ENCODE measurements at regions not wholly inside any gene's neighbourhood (a gene's known extent, or its start where the extent isn't known, plus 50 kb on each side); places are given as distances from the start of the nearest gene placed in this dataset.

DNA sequence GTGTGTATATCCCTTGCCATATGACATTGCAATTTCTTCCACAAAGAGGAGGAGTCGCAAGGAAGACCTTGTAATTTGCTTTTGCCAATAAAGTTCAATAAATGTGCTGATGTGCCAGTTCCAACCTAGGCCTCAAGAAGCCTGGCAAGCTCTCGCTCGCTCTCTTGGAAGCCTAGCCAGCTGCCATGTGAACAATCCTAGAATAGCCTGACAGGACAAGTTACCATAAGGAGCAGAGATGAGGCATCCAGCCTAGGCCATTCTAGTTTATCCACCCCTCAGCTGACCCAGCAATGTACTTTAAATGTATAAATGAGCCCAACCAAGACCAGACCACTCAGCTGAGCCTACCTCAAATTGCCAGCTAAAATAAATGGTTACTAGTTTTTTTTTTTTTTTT lies 145.7 kb upstream of the QRFPR start:
- DNase-seq (ENCODE audit: low read depth in 2 of 2) = no peak

DNA sequence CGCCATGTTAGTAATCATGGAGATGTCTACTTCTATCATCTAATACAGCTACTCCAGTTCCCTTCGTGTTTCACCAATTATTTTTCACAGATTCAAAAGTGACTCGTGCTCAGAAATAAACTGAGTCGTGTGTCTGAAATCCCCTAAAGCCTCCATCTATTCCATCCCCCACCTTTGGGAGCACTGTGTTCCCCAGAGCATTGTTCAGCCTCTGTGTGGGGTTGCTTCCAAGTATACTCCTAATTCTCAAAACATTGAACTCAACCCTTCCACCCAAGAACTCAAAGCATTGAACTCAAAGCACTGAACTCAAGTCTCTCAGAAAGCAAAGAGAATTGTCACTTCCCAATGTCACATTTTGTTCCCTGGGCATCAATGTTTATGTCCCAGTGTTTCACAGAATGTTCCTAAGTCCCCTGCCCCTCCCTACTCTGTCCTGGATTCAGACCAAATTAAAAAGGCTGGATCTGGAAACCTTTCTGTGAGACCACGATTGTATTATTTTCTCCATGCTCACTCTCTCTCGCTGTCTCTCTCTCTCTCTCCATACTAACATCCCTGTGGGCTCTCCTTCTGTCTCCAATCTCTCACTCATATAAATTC lies 138.5 kb upstream of the QRFPR start:
- DNase-seq (ENCODE audit: low read depth in 2 of 2) = no peak

DNA sequence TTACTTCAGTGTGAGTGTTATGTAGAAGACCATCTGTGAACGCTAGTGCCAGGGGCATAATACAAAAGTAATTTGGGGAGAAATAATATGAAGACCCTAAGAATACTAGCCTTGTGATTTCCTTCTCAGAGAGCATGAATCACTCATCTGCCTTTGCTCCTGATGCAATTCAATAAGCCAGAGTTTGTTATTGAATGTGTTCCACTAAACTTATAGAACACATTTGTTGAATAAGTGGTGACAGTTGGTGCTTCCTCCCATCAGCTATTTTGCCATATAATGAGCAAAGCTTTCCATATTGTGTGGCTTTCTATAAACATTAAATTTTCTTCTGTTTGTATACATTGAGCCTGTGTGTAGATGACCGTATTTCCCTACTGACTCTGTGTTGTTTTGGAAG lies 136.4 kb upstream of the QRFPR start:
- DNase-seq (ENCODE audit: low read depth in 2 of 2) = no peak

DNA sequence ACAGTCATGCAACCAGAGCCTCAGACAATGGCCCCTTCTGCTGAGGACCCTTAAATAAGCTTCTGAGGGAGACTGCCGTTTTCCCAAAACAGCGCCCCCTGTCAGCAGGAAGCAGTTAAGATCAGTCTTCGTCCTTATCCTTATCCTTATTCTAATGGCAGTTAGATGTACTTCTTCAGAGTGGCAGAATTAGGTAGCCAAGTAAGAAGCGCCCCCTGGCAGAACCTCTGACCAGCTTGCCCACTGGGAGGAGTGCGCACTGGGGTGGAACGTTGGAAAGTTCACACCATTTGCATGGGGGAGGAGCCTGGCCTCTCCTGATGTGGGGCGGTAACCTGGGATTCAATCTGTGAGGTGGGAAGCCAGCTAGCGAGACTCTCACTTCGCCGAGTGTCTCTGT lies 133.6 kb upstream of the QRFPR start:
- DNase-seq (ENCODE audit: low read depth in 2 of 2) = no peak

DNA sequence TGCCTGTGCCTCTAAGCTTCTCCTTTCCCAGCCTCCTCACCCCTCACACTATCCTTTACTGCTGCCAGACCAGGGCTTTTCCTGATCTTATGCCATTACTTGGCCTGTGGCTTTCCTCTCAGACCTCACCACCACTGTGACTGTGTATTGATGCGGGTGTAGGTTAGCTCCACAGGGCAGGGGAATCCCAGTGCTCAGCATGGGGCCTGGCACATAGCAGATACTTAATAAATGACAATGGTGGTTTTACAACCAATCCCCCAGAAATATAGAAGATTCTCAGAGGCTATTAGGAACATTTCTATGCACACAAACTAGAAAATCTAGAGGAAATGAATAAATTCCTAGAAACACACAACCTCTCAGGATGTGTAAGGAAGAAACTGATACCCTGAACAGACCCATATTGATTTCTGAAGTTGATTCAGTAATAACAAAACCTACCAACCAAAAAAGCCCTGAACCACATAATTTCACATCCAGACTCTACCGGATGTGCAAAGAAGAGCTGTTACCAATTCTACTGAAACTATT lies 129.6 kb upstream of the QRFPR start:
- DNase-seq (ENCODE audit: low read depth in 2 of 2) = no peak

DNA sequence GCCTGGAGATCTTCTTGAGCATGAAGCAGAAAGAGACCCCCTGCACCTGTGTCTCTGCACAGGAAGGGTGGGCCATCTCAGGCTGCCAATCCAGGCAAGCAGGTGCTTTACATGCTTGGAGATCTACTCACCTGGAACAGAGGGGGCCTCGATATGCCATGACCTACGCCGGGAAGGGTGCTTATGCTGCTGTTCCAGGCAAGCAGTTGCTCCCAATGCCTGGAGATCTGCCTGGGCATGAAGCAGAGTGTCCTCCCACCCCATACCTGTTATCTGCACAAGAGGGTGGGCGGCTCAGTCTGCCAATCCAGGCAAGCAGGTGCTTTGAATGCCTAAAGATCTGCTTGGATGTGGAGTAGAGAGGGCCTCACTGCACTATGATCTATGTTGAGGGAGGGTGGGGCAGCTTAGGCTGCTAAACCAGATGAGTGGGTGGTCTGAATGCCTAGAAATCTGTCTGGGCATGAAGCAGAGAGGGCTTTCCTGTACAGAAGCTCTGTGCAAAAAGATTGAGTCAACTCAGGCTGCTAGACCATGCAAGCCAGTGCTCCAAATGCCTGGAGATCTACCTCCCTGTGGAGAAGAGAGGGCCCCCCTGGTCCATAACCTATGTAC lies 104.5 kb upstream of the QRFPR start:
- no peak for DNase-seq (ENCODE audit: low read depth in 2 of 2)

DNA sequence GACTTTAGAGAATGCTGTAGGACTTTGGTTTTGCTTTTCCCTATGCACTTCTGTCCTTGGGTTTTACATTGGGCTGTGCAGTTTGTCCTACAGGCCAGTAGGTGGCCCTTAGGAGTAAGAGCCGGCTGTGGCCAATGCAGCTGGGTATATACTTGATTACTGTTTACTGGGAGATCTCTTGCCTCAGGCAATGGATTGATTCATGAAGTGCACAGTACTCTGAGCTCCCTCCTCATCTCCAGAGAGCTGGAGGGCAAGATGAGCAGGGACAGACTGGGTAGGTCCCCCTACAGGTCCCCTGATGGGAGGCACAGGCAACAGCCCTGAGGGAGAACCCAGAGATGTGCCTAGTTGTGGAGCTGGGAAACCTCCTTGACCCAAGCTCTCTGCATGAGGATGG lies 103.8 kb upstream of the QRFPR start:
- DNase-seq (ENCODE audit: low read depth in 2 of 2) = peak; percentile 49 to 68

DNA sequence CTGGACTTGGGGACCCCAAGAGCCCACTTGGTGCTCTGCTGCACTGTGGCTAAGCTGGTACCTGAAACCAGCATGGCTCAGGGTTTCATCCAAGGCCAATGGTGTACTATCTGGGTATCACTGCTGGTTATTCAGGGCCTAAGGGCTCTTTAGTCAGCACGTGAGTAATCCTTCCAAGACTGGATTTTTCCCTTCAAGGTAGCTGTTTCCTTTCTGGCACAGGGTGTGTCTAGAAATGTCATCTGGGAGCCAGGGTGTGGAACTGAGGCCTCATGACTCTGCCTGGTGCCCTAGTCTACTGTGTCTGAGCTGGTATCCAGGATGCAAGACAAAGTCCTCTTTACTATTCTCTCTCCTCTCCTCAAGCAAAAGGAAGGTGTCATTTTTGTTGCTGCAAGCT lies 99.0 kb upstream of the QRFPR start:
- no peak for DNase-seq (ENCODE audit: low read depth in 2 of 2)

DNA sequence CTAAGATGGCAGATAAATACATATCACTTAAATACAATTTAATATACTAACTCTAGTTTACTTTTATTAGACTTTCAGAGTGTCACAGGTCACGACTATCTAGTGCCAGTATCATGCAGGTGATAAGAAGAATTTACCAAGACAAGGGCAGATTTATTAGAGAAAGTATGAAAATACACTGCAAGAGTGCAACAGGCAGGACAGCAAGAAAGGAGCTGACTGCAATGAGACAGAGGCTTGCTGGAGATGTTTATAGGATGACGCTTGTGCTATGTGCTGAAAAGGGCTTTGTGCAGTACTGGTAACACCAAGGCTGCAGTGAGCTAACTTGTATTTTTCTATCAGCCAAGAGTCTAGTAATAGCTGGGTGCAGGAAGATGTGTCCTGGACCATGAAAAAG lies 96.7 kb upstream of the QRFPR start:
- DNase-seq (ENCODE audit: low read depth in 2 of 2) = no peak

DNA sequence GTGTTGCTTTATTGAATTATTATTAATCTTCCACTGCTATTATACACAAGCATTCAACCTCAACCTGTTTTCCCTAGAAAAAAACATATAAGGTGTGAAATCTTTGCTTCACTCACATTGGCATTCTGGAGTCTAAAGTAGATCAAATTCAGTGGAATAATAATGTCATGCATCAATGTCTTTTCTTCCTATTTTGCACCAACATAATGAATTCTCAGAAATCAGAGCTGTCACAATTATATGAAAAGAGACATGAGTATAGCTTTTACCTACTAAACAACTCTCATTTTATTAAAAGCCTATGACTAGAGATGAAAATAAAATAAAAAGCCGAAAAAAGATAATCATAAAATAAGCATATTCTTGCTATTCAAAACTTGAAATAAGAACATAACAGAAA lies 96.3 kb upstream of the QRFPR start:
- DNase-seq (ENCODE audit: low read depth in 2 of 2) = no peak

DNA sequence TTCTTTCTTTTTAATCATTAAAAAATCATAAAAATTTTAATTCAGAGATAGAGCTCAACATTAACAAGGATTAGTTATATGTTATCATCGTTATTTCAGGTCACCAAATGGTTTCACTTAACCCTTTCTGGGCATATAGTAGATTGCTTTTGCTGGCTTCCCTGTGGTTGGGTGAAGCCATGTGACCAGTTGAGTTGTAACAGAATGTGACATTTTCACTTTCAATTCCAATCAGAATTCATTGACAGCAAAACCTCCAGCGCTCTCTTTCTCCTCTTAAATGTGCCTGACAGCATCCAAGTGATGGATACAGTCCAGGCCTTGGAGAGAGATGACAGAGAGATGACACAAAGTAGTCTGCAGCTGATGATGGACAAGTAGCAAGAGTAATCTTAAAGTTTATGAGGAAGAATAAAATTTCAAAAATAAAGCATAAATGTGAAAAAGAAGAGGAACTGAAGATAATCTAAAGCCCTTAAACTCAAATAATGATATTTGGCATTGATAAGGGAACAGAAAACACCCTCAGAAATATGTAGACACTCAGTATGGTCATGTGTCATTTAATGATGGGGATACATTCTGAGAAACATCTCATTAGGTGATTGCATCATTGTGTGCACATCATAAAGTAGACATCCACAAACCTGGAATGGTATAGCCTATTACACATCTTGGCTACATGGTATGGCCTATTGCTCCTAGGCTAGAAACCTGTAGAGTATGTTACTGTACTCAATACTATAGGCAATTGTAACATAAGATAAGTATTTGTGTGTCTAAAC lies 92.3 kb upstream of the QRFPR start:
- DNase-seq (ENCODE audit: low read depth in 2 of 2) = no peak

DNA sequence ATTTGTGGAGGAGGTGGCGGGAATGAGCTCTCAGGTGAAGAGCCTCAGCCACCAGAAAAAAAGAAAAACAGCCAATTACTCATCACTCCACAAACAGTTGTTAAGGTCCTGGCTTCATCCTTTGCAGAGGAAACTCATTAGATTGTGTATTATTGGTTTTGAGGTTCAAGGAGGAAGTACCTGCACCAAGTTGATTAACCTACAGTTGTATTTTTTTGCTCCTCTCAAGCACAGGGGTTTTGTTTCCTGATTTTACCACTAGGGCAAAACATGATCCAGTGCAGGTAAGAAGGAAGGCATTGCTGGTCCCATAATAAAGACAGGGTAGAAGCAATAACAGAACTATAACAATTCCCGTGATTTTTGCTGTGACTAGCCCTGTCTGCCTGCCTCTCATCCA lies 84.0 kb upstream of the QRFPR start:
- DNase-seq (ENCODE audit: low read depth in 2 of 2) = no peak

DNA sequence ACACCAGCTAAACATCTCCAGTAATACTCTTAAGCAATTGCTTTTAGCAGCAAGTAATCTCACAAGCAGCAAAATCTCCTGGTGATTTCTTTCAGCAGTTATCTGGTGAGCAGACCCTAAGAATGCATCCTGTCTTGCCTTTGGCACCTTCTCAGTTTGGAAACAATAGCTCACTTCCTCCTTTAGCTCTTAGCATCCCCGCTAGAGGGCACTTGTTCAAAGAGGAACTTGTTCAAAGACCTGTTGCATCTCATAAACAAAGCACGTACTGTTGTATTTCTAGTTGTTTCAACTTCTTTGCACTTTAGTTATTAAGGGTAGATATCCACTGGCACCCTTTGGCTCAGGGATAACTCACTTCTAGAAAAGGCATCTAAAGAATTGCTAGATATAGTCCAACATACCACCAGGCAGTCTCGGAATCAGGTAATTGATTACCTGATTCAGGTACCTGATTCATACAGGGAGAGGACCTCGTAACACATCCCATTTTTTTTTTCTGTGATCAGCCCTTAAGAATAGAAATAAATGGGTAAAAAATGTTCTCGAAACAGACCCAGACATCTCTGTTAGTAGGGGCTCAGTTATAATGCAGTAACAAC lies 81.9 kb upstream of the QRFPR start:
- peak; percentile 58 to 77 for DNase-seq (ENCODE audit: low read depth in 2 of 2)

DNA sequence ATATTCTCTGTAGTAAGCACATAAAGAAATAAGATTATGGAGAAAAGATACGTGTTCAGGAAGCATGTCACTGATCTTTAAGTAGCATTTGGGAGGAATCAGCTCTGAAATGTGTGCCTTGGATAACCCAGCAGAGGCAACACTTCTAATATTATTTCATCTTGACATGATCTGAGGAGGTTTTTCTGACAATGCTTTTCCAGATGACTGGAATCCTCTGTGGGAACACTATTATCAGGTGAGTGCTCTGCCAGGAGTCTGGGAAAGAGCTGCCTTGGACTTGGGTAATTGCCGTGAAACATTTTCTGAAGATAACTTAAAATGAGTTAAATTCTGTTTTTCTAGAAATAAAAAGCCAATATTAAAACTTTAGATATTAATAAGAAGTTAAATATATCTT lies 78.2 kb upstream of the QRFPR start:
- DNase-seq (ENCODE audit: low read depth in 2 of 2) = no peak

DNA sequence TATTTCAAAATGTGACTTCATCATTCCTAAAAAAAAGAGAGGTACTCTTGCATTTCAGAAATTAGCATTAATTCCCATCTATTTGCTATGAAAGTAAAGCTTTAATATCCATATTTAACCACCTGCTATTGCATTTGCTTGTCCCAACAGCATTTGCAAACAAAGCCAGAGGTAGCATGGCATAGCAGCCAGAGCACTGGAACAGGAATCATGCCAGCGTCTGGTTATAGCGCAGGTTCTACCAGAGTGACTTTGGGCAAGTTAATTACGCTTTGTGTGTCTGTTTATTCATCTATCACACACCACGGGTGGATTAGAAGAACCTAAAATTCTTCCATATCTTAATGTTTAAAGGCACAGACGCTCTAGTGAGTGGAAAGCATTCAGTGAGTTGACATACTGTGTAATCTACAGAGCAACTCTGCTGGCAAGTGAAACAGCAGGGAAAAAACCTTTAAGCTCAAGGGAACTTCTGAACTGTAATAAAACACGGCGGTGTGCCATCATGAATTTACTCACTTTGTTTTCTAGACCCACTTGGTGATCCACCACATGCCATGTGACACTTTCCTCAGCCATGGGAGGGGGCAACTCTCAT lies 76.6 kb upstream of the QRFPR start:
- no peak for DNase-seq (ENCODE audit: low read depth in 2 of 2)

DNA sequence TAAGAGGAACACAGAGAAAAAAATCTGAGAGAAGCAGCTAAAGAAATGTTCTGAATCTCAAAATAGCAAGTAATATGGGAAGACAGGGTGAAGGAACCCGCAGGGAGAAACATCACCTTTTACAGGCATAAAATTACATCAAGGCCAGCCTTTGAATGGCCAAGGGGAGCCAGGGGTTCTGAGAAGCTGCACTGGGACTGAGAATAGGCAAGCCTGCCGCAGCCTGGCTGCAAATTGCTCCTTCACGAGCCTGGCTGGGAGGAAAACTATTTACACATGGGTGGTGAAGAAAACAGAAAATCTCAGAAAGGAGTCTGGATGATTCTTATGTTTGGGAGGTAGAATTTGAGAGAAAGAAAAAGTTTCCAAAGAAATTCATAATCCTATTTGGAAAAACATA lies 74.5 kb upstream of the QRFPR start:
- DNase-seq (ENCODE audit: low read depth in 2 of 2) = no peak

DNA sequence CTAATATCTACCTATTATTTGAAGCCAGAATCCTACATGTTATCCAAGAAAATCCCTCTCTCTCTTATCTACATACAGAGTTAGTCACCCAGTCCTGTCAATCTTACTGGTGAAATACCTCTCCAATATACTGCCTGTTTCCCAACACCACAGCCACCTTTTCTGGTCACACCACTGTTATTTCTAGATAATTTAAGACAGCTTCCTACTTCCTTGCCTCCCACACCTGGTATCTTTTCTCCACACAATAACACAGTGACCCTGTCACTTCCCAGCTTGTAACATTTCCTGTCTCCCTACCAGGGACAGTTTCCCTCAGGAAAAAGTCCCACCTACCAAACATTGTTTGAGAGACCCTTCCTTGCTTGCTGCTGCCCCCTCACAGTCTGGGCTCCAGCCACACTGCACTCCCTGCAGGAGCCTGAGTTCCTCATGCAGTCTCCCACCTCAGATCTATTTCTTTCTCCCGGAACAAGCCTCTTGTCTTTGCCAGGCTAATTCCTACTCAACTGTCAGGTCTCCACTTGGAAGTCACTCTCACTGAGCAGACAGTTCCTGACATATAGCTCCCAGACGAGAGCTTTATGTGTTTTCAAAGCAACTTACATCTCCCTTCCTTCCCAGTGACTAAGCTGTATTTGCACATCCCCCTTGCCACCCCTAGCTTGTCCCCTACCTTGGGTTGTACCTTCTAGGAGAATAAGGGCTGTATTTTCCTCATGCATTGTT lies 73.6 kb upstream of the QRFPR start:
- no peak for DNase-seq (ENCODE audit: low read depth in 2 of 2)

DNA sequence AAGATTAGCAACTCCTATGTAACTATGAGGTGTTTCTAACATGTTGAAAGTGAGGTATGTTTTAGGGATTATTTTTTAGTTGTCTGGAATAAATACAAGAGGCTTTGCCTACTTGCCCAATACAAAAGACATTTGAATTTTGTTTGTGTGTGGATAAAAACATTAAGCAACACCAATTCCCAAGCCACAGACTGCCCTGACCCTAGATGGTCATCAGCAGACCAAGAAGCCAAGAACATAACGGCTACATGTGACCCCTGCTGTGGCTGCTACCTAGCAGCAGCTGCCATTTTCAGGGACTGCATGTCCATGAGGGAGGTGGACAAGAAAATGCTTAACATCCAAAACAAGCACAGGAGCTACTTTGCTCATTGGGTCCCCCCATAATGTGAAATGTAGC lies 70.5 kb upstream of the QRFPR start:
- no peak for DNase-seq (ENCODE audit: low read depth in 2 of 2)

DNA sequence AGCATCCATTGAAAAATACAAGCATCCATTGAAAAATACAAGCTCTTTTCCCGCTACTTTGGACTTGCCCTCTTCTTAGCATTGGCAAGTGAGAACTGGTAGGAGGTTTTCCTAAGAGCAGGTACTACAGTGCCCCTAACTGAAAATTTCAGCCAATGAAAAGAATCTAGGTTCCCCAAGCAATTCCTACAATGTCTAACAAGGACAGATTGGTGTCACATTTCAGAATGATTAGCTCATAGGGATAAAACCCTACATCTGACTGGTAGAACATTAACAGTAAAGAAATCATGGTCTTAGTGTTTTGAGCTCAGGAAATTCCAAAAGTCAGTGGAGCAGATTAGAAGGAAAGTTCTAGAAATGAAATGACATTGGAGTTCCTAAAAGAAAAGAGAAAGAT lies 68.6 kb upstream of the QRFPR start:
- no peak for DNase-seq (ENCODE audit: low read depth in 2 of 2)

DNA sequence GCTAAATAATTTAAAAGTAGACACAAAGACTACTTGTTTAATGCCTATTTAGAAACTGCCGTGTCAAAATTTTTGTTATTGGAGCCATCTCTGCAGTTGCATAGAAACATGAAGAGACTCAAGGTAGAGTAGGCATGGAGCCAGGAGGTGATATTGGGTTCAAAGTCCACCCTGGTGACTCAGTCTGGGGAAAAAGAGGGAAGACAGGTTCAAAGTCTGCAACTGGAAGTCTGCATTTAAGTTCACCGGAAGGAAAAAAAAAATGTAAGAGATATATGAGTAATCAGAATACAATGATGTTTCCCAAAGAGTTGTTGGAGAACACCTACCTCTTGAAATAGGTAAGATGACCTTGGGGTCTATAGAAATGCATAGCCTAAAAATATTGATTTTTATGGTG lies 67.4 kb upstream of the QRFPR start:
- no peak for DNase-seq (ENCODE audit: low read depth in 2 of 2)

DNA sequence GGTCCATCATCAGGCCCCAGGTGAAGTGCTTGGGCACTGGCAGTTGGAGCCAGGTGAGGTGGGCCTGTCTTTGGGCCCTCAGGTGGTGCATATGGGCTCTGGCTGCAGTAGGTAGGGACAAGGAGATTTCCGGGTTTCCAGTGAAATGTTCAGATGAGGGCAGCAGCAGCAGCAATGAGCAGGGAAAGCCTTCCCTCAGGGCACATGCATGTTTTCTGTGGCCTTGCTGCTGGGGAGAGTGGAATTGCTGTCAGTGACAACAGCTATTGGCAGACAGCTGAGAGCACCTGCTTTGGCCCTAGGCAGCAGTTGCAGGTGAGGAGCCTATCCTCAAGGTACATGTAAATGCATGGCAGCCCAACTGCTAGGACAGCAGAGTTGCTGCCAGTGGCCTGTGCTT lies 58.9 kb upstream of the QRFPR start:
- DNase-seq (ENCODE audit: low read depth in 2 of 2) = no peak
